Thyroid gland (tissue), 4 donors: ENCODE measurements at regions not wholly inside any gene's neighbourhood (a gene's known extent, or its start where the extent isn't known, plus 50 kb on each side); places are given as distances from the start of the nearest gene placed in this dataset.

Experiments used
- DNase-seq, 2 donors: peaks; one replicate each; pipeline ENCODE4 v3.0.0-alpha.2; 2019
- H3K27ac ChIP-seq, 3 donors: fragments of 200-600 bp; sonication (generic); 1 replicate in 2 of 3; 2 replicates in 1 of 3; pipeline ENCODE4 v1.5.1; 2016 to 2019; ENCODE audit warnings: mild to moderate bottlenecking in 1 of 3, moderate library complexity in 1 of 3
- H3K27me3 ChIP-seq: fragments of 200-600 bp; sonication (generic); one replicate; pipeline ENCODE4 v1.5.1; 2019
- H3K36me3 ChIP-seq, 2 donors: fragments of 200-600 bp; sonication (generic); one replicate each; pipeline ENCODE4 v1.5.1; 2016 to 2019
- H3K4me1 ChIP-seq, 2 donors: fragments of 200-600 bp; sonication (generic); one replicate each; pipeline ENCODE4 v1.5.1; 2017 to 2019
- H3K4me3 ChIP-seq, 3 donors: fragments of 200-600 bp; sonication (generic); replicated peaks in 1 of 3; 1 replicate in 2 of 3; 2 replicates in 1 of 3; pipeline ENCODE4 v1.5.1; 2016; ENCODE audit warnings: mild to moderate bottlenecking in 1 of 3
- H3K9me3 ChIP-seq: fragments of 200-600 bp; sonication (generic); one replicate; pipeline ENCODE4 v1.5.1; 2017
- POLR2A ChIP-seq, 2 donors: fragments of 450-650 bp; IDR thresholded peaks; one replicate each; pipeline ENCODE4 v1.6.1; 2017; ENCODE audit warnings: antibody characterized with exemption in 2 of 2, mild to moderate bottlenecking in 2 of 2, moderate library complexity in 1 of 2
- WGBS, 2 donors: methylation state at CpG; one replicate each; pipeline ENCODE4 v1.1.5; 2017; 5-methylcytosine and 5-hydroxymethylcytosine counted together
- intact Hi-C: fragments of 100-400 bp; cut with DNase I; formaldehyde crosslinking; loops from one replicate; pipeline ENCODE4 v1.15.1; 2023
- TF ChIP-seq, protein P1 (sequence below), 6 experiments: fragments of 200-600 bp in 3 of 6; fragments of 450-650 bp in 3 of 6; sonication (generic) in 3 of 6; IDR thresholded peaks; one replicate each; pipeline ENCODE4 v1.5.1; 2016 to 2019; ENCODE audit warnings: antibody characterized with exemption in 6 of 6, mild to moderate bottlenecking in 2 of 6, inconsistent platforms in 1 of 6, moderate library complexity in 1 of 6

DNA sequence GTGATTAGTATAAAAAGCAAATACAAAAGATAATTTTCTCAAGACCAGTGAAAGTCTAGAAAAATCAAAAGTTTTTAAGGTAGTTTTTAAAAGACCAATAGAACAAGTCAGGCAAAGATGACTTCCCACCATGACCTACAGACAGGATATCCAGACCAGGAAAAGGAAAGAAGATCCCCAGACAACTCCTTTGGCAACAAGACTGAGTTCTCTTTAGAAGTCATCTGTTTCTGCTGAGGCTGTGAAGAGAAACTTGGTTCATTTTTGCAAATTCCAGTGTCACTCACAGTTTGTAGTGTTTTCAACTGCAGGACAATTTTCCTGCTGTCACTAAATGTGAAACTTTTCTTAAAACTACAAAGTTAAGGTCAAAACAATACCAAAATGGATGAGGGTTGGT lies 240.9 kb upstream of the SIX2 start:
- TF ChIP-seq, protein P1, sequence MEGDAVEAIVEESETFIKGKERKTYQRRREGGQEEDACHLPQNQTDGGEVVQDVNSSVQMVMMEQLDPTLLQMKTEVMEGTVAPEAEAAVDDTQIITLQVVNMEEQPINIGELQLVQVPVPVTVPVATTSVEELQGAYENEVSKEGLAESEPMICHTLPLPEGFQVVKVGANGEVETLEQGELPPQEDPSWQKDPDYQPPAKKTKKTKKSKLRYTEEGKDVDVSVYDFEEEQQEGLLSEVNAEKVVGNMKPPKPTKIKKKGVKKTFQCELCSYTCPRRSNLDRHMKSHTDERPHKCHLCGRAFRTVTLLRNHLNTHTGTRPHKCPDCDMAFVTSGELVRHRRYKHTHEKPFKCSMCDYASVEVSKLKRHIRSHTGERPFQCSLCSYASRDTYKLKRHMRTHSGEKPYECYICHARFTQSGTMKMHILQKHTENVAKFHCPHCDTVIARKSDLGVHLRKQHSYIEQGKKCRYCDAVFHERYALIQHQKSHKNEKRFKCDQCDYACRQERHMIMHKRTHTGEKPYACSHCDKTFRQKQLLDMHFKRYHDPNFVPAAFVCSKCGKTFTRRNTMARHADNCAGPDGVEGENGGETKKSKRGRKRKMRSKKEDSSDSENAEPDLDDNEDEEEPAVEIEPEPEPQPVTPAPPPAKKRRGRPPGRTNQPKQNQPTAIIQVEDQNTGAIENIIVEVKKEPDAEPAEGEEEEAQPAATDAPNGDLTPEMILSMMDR (IDR thresholded peaks at IDR 0.05), result no peak
- no peak for TF ChIP-seq POLR2A (IDR thresholded peaks at IDR 0.05)
- no peaks in the 10 kb centered on the region for H3K4me1 ChIP-seq
- H3K27me3 ChIP-seq, result no peaks in the 10 kb centered on the region
- no peaks in the 10 kb centered on the region for H3K9me3 ChIP-seq
- intact Hi-C loops, result no loop called here
- no peak for DNase-seq
- H3K27ac ChIP-seq, result no peak overlapping the region
- H3K4me3 ChIP-seq, result no peak overlapping the region
- no peaks in the 10 kb centered on the region for H3K36me3 ChIP-seq

DNA sequence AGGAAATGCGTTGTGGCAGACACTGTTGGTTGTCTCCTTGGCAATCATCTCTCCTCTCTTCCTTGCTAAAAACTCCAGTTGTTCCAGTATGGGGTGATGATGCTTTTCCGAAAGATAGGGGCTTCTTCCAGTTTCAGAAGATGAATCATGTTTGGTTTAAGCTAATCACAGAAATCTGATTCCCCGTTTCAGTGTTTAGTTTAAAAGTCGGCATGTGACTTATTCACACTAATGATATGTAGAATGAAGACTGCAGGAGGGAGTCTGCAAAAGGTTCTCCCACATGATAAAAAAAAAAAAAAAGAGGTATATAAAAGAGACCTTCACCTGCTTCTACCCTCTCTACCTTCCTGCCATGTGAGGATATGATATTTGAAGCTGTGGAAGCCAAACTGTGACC lies 239.0 kb upstream of the SIX2 start:
- WGBS, 2 donors, result 70 to 95% methylated on average over 4 of the region's 4 CpGs
- no peaks in the 10 kb centered on the region for H3K4me1 ChIP-seq
- no peaks in the 10 kb centered on the region for H3K27me3 ChIP-seq
- H3K4me3 ChIP-seq, result no peak overlapping the region
- no peaks in the 10 kb centered on the region for H3K36me3 ChIP-seq
- H3K9me3 ChIP-seq, result no peaks in the 10 kb centered on the region
- H3K27ac ChIP-seq, result no peak overlapping the region
- intact Hi-C loops, result no loop called here
- TF ChIP-seq, protein P1 (IDR thresholded peaks at IDR 0.05), result no peak
- no peak for TF ChIP-seq POLR2A (IDR thresholded peaks at IDR 0.05)
- no peak for DNase-seq

DNA sequence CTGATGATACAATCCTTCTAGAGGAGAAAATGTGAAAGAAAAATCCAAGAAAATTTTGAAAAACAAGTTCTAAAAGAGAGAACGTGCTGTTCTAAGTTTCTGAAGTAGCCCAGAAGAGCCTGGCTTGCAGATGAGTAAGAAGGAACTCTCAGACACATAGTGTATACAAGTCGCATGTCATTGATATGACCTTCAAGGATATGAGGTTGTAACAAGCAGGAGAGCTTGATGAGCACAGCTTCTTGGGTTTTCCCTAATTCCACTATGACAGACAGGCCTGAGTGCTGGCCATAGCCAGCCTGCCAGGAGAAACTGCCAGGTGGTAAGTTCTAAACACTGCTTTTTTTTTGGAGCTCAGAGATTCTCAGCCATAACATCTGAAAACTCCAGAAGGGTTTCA lies 235.7 kb upstream of the SIX2 start:
- peaks cover 14 to 20% of the 10 kb centered on the region in 2 donors for H3K4me1 ChIP-seq
- 68 to 76% methylated on average over 2 of the region's 2 CpGs for WGBS, 2 donors
- no peak for DNase-seq
- no peak overlapping the region for H3K4me3 ChIP-seq
- no peak for TF ChIP-seq POLR2A (IDR thresholded peaks at IDR 0.05)
- TF ChIP-seq, protein P1 (IDR thresholded peaks at IDR 0.05), result no peak
- no peaks in the 10 kb centered on the region for H3K36me3 ChIP-seq
- peaks cover 3% of the 10 kb centered on the region for H3K27me3 ChIP-seq
- H3K9me3 ChIP-seq, result no peaks in the 10 kb centered on the region
- intact Hi-C loops, result no loop called here
- H3K27ac ChIP-seq, result no peak overlapping the region

DNA sequence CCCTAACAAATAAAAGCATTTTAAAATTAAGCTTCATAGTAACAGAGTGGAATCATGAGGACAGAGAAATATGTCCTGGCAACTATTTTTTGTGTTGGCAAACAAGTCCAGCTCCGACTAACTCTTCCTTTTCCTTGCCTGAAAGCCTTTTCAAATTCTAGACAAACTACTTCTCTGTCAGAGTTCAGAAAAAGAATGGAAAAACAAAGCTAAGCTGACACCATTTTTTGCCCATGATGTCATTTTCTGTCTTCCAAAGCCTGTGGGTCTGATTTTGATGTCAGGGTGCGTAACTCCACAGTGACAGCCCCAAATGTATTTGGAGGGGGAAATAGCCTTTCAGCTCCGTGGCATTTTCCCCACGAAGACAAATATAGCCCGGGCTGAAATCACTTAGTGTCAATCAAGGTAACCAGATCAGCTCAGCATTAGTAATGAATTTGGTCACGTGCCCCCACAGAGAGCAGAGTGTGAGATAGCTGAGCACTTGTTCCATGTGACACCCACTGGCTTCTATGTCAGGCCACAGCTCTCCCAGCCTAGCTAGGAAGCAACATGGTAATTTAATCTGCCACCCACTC lies 233.0 kb upstream of the SIX2 start:
- 16 to 33% methylated on average over 6 of the region's 6 CpGs for WGBS, 2 donors
- no peaks in the 10 kb centered on the region for H3K9me3 ChIP-seq
- TF ChIP-seq, protein P1 (IDR thresholded peaks at IDR 0.05), result no peak
- no peak for TF ChIP-seq POLR2A (IDR thresholded peaks at IDR 0.05)
- H3K36me3 ChIP-seq, result no peaks in the 10 kb centered on the region
- intact Hi-C loops, result no loop called here
- peak in 1 of 2 donors; percentile 7 for DNase-seq
- no peak overlapping the region for H3K27ac ChIP-seq
- peaks cover 14 to 20% of the 10 kb centered on the region in 2 donors for H3K4me1 ChIP-seq
- H3K27me3 ChIP-seq, result peaks cover 3% of the 10 kb centered on the region
- no peak overlapping the region for H3K4me3 ChIP-seq

DNA sequence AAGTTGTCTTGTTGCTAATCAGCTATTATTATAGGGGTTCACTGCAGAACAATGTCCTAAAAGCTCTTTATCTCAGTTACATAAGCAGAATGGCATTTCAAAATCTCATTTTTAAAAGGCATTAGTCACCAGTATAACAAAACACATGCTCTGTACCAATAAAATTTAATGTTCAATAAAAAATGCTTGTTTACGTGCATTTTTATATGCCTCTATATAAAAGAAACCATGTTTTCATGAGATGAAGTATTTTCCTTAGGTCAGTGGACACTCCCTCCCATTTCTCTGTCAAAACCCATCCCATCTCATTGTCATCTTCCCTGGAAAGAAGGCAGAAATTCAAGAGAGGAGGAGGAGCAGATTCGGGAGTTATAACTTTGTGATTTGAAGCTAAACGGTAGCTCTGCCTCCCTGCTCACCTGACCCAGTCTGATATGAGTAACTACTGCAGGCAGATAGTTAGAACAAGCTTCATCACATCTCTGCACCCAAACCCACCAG lies 231.9 kb upstream of the SIX2 start:
- Histone ChIP-seq H3K4me1 (peaks cover 14 to 20% of the 10 kb centered on the region in 2 donors), H3K9me3 (no peaks in the 10 kb centered on the region), H3K27me3 (peaks cover 3% of the 10 kb centered on the region), H3K27ac (no peak overlapping the region), H3K4me3 (no peak overlapping the region), H3K36me3 (no peaks in the 10 kb centered on the region)
- WGBS, 2 donors, result 39 to 54% methylated on average over 3 of the region's 3 CpGs
- intact Hi-C loops, result no loop called here
- no peak for TF ChIP-seq POLR2A (IDR thresholded peaks at IDR 0.05)
- TF ChIP-seq, protein P1 (IDR thresholded peaks at IDR 0.05), result no peak
- DNase-seq, result no peak
